Skeletal muscle satellite cell (primary cell): ENCODE measurements at regions not wholly inside any gene's neighbourhood (a gene's known extent, or its start where the extent isn't known, plus 50 kb on each side); places are given as distances from the start of the nearest gene placed in this dataset.
A peak's percentile ranks its signal among the peaks of the same experiment; 100 is the strongest.

ENCODE experiments used
- H3K27me3 ChIP-seq: 2 replicates; pipeline ENCODE4 v1.7.0; 2013; ENCODE audit warnings: low read length; ENCODE audit not compliant: control insufficient read depth, insufficient read depth
- H3K36me3 ChIP-seq: 2 replicates; pipeline ENCODE4 v1.7.0; 2013; ENCODE audit warnings: mild to moderate bottlenecking, control low read depth, low read length; ENCODE audit not compliant: insufficient read depth
- H3K4me1 ChIP-seq: 2 replicates; pipeline ENCODE4 v1.7.0; 2013; ENCODE audit warnings: low read length; ENCODE audit not compliant: control insufficient read depth, insufficient read depth
- H3K4me2 ChIP-seq: 2 replicates; pipeline ENCODE4 v1.7.0; 2013; ENCODE audit warnings: mild to moderate bottlenecking, low read length
- H3K4me3 ChIP-seq: 2 replicates; pipeline ENCODE4 v1.7.0; 2013; ENCODE audit warnings: low read length
- H3K9ac ChIP-seq: 2 replicates; pipeline ENCODE4 v1.7.0; 2013; ENCODE audit warnings: mild to moderate bottlenecking, low read depth, low read length, moderate library complexity
- H3K9me3 ChIP-seq: replicated peaks from 2 replicates; pipeline ENCODE4 v1.7.0; 2013; ENCODE audit warnings: mild to moderate bottlenecking, control low read depth, low read length

GRCh38 chr2:120442541-120442922 is 96.6 kb downstream of the INHBB start:
- H3K4me2 ChIP-seq, result peak overlapping the region; percentile 80
- H3K27me3 ChIP-seq, result peaks cover 61% of the 10 kb centered on the region
- H3K9me3 ChIP-seq, result no peaks in the 10 kb centered on the region
- H3K9ac ChIP-seq, result peak overlapping the region; percentile 19
- peak overlapping the region; percentile 62 for H3K4me3 ChIP-seq
- H3K4me1 ChIP-seq, result peaks cover 11% of the 10 kb centered on the region
- no peaks in the 10 kb centered on the region for H3K36me3 ChIP-seq

- H3K4me1 ChIP-seq, result peaks cover 11% of the 10 kb centered on the region
- H3K4me2 ChIP-seq, result no peak overlapping the region
- H3K4me3 ChIP-seq, result no peak overlapping the region
- H3K36me3 ChIP-seq, result no peaks in the 10 kb centered on the region
- H3K9ac ChIP-seq, result no peak overlapping the region
- H3K27me3 ChIP-seq, result peaks cover 57% of the 10 kb centered on the region
- no peaks in the 10 kb centered on the region for H3K9me3 ChIP-seq
These were observed 97.1 kb downstream of the INHBB start for GRCh38 chr2:120442923-120443571.

GRCh38 chr2:120443946-120444345 is 98.0 kb downstream of the INHBB start:
- Histone ChIP-seq H3K36me3 (no peaks in the 10 kb centered on the region), H3K27me3 (peaks cover 53% of the 10 kb centered on the region), H3K9me3 (no peaks in the 10 kb centered on the region), H3K4me3 (no peak overlapping the region), H3K9ac (no peak overlapping the region), H3K4me2 (no peak overlapping the region), H3K4me1 (peaks cover 11% of the 10 kb centered on the region)

GRCh38 chr2:120444691-120445240 is 98.8 kb downstream of the INHBB start:
- Histone ChIP-seq H3K4me3 (no peak overlapping the region), H3K4me2 (no peak overlapping the region), H3K9ac (no peak overlapping the region), H3K27me3 (peaks cover 54% of the 10 kb centered on the region), H3K36me3 (no peaks in the 10 kb centered on the region), H3K4me1 (peaks cover 11% of the 10 kb centered on the region), H3K9me3 (no peaks in the 10 kb centered on the region)

GRCh38 chr2:120445449-120446143 is 99.7 kb downstream of the INHBB start:
- H3K9ac ChIP-seq, result no peak overlapping the region
- no peaks in the 10 kb centered on the region for H3K36me3 ChIP-seq
- H3K4me2 ChIP-seq, result no peak overlapping the region
- H3K27me3 ChIP-seq, result peaks cover 49% of the 10 kb centered on the region
- H3K9me3 ChIP-seq, result no peaks in the 10 kb centered on the region
- peaks cover 11% of the 10 kb centered on the region for H3K4me1 ChIP-seq
- no peak overlapping the region for H3K4me3 ChIP-seq

- no peak overlapping the region for H3K4me2 ChIP-seq
- no peak overlapping the region for H3K4me3 ChIP-seq
- no peaks in the 10 kb centered on the region for H3K36me3 ChIP-seq
- no peaks in the 10 kb centered on the region for H3K9me3 ChIP-seq
- H3K9ac ChIP-seq, result no peak overlapping the region
- peaks cover 40% of the 10 kb centered on the region for H3K27me3 ChIP-seq
- H3K4me1 ChIP-seq, result peaks cover 11% of the 10 kb centered on the region
These were observed 100.5 kb downstream of the INHBB start for GRCh38 chr2:120446236-120447126.

- Histone ChIP-seq H3K9ac (no peak overlapping the region), H3K9me3 (no peaks in the 10 kb centered on the region), H3K4me3 (no peak overlapping the region), H3K4me1 (peaks cover 4% of the 10 kb centered on the region), H3K36me3 (no peaks in the 10 kb centered on the region), H3K27me3 (peaks cover 41% of the 10 kb centered on the region), H3K4me2 (no peak overlapping the region)
These were observed 101.3 kb downstream of the INHBB start for GRCh38 chr2:120447127-120447785.

- H3K4me2 ChIP-seq, result no peak overlapping the region
- H3K27me3 ChIP-seq, result peaks cover 33% of the 10 kb centered on the region
- no peak overlapping the region for H3K9ac ChIP-seq
- no peaks in the 10 kb centered on the region for H3K36me3 ChIP-seq
- no peak overlapping the region for H3K4me3 ChIP-seq
- no peaks in the 10 kb centered on the region for H3K9me3 ChIP-seq
- H3K4me1 ChIP-seq, result no peaks in the 10 kb centered on the region
These were observed 102.5 kb downstream of the INHBB start for GRCh38 chr2:120448436-120448835.

- Histone ChIP-seq H3K4me3 (no peak overlapping the region), H3K36me3 (no peaks in the 10 kb centered on the region), H3K4me2 (no peak overlapping the region), H3K4me1 (peaks cover 4% of the 10 kb centered on the region), H3K27me3 (peaks cover 29% of the 10 kb centered on the region), H3K9me3 (no peaks in the 10 kb centered on the region), H3K9ac (no peak overlapping the region)
These were observed 103.2 kb downstream of the INHBB start for GRCh38 chr2:120448961-120449810.

GRCh38 chr2:120450196-120450820 is 104.4 kb downstream of the INHBB start:
- H3K9me3 ChIP-seq, result no peaks in the 10 kb centered on the region
- no peak overlapping the region for H3K9ac ChIP-seq
- H3K27me3 ChIP-seq, result peaks cover 23% of the 10 kb centered on the region
- no peak overlapping the region for H3K4me2 ChIP-seq
- no peaks in the 10 kb centered on the region for H3K36me3 ChIP-seq
- no peak overlapping the region for H3K4me3 ChIP-seq
- H3K4me1 ChIP-seq, result peaks cover 4% of the 10 kb centered on the region
